ENCODE measurements at regions not wholly inside any gene's neighbourhood (a gene's known extent, or its start where the extent isn't known, plus 50 kb on each side); places are given as distances from the start of the nearest gene placed in this dataset.

DNA sequence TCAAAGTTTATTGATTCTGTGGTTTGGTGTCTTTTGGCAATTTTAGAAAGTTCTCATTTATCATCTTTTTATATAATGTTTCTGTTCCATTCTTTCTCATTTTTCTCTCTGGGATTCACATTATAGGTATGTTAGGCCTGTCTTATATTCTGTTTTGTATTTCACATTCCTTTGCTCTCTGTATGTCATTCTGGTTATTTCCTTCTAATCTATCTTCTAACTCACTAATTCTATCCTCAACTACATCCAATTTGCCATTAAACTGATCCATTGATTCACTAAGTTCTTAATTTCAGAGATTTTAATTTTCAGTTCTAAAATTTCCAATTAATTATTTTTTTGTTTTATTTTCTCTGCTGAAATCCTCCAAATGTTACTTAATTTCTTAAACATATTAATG lies 234.8 kb downstream of the FOXD2 start:
- no peak for DNase-seq

DNA sequence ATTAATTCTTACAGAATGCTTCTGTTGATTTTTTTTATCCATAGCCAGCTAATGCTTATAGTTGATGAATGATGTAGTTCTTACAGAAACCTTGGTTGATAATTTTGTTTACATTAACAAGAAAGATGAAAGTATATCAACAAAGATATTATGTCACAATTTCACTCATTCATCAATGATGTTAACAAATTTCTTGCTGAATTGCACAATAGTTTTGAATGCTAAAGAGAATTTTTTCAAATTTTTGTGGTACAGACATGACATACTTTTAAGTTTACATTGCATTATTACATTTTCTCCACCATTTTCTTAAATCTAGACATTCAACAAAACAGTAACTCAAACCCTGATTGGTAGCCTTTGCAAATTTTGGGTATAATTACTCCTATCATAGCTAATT lies 236.3 kb downstream of the FOXD2 start:
- no peak for DNase-seq

DNA sequence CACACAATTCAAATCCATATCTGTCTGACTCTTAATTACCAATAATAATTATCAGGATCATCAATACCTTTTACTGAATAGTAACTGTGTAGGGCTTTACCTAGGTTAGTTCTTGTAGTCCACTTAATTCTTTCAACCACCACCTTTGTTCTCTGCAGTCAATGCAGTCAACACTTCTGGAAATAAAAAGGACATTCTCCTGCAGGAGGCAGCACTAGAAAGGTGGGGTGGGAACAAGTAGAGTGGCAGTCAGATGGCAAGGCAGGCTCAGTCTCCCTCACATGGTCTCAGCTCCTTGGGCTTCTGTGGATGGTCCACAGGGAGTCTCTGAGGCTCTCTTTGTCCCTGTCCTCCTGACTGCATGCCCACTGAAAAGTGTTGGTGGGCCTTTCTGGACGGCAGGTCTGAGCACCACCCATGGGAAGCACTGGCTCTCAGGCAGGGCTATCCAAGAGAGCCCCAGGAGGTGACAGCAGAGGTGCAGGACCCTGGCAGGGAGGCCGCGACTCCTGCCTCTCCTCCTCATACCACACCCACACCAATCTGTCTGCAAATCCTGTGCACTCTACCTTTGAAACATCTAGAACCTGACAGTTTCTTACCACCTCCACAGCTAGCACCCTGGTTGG lies 237.3 kb downstream of the FOXD2 start:
- no peak for DNase-seq

DNA sequence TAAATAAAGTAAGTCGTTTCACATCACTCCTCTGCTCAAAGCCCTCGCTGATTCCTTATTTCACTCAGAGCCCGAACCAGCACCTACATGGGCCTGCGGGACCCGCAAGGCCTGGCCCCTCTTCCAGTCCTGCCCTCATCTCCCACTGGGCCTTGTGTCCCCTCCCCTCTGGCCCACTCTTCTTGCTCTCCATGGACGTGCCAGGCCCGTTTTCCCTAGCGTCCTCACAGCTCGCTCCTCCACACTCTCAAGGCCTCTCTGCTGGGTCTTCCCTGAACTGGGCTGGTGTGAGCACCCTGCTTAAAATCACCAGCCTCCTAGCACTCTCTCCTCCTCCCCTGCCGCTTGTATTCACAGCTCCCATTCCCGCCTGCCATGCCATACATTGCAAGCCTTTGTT lies 237.9 kb downstream of the FOXD2 start:
- no peak for DNase-seq

DNA sequence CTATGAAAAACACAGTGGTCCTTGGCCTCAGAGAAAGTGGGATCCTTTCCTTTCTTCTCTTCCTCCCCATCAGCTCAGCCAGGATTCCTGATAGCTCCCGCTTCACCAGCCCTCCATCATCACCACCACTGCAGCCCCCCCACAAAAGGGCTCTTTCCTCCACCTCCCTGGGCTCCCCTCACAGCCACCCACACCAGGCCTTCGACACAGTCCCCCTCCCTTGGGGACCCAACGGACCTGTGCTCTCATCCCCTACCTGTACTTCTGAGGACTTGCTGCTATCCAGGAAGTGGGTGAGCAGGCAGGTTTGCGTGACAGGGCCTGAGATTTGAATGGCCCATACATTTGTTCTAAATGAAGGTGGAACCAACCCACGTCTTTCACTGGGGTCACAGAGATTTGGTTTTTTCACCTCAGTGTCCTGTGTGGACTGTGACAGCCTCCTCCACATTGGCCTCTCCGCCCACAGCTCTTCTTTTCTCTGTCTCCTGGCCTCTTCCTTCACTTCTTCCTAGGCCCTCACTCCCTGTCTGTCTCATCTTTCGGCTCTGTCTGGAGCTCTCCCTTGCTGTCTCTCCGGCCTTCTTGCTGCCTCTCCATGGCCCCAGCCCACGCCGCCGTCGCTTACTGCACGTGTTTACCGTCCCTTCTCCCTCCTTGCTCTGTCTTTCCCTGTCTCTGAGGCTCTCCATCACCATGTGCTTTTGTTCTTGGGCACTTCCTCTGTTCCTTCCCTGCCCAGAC lies 238.6 kb downstream of the FOXD2 start:
- no peak for DNase-seq

DNA sequence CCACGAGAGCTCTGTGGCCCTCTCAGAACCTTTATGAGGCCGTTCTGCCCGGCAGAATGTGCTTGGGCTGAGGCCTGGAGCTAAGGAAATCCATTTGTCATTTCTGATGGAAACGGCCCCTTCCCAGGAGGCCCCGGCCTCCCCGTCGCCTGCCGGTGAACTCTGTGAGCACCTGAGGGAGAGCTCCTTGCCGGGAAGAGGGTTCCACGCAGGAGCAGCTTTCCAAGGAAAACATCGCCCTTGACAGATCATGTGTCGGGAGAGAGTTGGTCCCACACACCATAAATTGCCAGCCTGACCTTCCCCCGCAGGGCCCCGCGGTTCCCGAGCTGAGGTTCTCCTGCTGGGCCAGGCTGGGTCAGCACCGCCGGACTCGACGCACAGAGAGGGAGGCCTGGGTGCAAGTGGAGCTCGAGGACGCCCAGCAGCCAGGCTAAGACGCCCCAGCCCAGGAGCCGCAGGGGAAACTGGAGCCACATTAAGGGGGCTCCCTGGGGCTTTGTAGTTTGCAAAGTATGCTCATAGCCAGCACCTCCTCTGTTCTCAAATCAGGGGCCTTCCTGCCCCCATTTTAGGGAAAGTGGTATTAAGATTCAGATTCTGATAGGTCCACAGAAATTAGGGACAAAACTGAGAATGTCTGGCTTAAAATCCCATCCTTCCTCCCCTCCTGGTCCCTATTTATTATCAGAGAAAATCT lies 239.5 kb downstream of the FOXD2 start:
- DNase-seq = no peak

DNA sequence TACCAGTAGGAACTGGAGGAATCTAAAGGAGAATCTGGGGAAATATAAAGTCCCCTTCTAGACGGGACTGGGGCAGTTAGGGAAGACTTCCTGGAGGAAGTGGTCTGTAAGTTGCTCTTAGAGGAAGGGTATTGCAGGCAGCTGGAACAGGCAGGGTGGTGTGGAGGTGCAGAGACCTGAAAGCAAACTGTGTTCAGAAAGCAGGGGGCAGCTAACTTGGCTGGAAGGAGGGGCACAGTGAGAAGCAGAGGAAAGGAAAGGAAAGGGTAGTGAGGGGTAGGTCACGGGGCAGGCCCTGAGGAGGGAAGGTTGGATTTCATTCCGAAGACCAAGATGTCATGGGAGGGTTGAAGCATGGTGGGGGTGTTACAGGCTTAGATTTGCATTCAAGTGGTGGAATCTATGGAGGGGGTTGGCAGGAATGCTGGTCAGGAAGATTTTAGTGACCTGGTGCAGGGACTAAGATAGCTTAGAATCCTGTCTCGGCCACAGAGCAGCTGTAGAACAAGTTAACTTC lies 240.7 kb downstream of the FOXD2 start:
- DNase-seq = no peak

DNA sequence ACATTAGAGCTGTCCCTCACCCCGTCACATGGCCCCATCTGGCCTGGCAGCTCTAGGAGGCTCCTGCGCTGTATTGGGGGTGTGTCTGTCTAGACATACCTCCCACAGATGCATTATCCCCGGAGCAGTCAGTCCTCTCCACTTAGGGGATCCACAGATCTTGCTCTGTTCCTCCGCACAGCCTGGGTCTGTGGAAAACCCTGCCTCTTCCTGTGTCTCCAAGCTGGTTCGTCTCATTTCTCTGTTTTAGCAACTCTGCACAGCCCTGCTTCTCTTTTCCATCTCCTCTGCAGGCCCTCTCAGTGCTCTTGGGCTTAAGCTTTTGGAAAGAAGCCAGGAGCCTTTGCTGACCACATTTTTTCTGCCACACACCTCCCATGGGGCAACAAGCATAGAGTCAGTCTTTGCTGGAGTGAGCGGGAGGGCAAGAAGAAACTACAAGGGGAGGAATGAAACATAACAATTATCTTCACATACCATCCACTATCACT lies 241.5 kb downstream of the FOXD2 start:
- DNase-seq = no peak

DNA sequence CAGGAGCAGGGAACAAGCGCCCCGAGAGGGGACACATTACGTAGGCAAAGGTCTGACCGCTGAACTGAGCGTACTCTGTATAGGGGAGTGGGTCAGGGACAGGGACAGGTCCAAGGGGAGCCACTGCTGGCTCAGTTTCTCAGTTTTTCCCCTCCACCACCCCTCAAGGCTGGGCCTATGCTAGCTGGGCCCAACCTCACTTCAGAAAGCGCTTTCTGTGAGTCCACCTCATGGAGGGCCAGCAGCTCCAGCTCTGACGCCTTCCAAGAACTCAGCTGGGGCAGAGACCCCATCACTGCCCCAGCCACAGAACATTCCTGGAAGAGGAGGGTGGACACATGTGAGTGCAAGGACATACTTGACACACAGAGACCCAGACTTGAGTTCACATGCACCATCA lies 242.0 kb downstream of the FOXD2 start:
- DNase-seq = no peak

DNA sequence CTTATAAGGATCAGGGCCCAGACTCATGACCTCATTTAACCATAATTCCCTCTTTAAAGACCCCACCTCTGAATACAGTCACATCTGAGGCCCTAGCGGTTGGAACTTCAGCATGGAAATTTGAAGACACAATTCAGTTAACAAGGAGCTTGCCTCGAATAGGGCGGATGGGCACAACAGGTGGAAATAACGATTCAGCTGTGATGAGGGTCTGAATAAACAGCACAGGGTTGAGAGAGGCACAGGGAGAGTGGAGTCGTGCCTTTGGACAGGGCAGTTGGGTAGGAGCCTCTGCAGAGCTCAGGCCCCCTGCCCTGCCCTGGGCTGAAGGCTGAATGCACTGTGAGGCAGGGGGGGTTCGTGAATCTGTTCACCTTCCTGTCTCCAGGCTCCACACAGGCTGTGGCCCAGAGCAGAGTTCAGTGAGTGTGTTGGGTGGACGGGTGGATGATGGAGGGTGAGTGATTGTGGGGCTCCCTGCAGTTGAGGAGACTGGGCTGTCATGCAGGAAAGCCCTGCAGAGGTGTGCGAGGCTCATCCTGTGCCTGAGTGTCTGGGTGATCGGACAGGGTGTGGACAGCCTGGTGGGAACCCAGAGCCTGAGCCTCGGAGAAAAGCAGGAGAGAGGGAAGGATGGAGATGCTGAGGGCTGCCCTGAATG lies 243.1 kb downstream of the FOXD2 start:
- DNase-seq = no peak

DNA sequence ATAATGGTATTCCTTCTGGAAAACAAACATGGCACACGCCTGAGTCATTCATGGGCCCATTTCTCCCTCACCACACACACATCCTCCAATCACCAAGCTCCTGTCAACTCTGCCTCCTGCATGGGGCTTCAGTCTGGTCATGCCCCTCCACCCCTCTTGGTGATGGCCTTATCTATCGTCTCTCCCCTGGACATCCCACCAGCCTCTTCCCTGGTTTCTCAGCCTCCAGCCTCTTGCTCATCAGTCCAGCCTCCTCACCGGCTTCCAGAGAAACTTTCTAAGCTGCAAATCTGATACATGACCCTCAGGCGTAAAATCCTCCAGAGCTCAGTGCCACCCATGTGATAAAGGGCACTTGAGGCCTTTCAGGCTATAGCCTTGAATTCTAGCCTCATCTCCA lies 243.9 kb downstream of the FOXD2 start:
- no peak for DNase-seq

DNA sequence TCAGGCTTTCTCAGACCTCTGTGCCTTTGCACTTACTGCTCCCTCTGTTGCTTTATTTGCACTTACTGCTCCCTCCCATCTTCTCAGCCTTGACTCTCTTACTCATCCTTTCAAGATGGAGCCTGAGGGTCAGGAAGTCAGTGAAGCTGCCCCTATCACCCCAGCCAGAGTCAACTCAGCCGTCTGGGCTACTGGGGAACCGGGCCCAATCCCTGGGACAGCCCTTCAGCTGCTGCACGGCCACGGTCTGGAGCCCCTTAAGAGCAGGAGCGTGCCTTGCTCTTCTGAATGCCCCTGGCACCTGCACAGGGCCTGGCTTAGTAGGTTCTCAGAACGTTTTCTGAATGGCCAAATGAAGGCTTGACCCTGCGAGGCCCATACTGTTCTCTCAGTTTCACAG lies 244.4 kb downstream of the FOXD2 start:
- no peak for DNase-seq

DNA sequence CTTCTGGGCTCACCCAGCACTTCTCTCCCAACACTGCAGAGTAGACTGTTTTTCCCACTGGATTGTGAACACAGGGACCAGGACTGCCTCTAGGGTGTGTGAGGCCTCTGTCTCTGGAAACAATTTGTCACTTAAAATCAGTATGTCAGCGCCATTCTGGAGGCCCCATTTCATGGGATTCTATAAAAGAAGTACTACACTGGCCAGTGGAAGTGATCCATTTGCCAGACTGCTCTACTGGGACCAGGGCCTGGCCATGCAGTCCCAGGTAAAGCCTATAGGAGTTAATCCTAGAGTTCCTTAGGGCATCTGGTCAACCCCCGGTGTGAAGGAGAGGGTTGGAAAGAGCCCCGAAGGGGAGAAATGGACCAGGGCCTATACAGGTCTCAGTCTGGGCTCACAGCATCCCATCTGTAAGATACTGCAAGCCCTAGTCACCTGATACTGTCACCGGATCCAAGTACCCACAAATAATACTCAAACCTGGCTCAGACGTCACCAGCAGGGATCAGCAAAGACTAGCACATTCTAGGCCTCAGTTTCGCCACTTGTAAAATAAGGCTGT lies 245.0 kb downstream of the FOXD2 start:
- no peak for DNase-seq

DNA sequence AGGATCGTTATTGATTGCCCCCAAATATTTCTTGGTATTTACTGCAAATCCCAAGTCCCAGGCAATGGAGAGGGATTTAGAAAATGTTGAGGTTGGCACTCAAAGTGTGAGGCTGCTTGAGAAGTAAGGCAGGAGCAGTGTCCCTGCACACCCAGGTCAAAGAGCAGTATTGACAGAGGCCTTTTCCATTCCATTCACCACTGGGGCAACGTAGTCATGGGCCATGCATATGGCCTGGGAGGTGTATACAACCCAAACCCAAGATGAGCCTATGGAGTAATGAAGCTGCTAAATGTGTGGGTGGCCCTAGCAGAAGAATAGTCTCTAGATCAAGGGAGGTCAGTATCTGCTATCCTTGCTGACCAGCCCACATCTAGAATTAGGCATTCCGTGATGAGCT lies 245.6 kb downstream of the FOXD2 start:
- no peak for DNase-seq

DNA sequence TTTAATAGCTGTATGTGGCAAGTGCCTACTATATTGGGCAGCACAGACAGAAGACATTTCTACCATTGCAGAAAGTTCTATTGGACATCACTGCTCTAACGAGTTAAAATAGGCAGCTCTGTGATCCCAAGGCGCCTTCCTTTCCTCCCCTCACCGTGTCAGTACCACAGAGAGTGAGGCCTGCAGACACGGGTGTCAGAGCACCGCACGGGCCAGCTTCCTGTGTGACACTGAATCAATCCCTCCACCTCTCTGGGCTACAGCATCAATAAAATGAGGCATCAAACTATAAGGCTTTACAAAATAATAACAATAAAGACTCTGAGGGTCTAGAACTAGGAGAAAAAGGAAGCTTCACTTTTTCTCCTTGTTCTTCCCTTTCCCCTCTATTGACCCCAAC lies 246.7 kb downstream of the FOXD2 start:
- DNase-seq = no peak

DNA sequence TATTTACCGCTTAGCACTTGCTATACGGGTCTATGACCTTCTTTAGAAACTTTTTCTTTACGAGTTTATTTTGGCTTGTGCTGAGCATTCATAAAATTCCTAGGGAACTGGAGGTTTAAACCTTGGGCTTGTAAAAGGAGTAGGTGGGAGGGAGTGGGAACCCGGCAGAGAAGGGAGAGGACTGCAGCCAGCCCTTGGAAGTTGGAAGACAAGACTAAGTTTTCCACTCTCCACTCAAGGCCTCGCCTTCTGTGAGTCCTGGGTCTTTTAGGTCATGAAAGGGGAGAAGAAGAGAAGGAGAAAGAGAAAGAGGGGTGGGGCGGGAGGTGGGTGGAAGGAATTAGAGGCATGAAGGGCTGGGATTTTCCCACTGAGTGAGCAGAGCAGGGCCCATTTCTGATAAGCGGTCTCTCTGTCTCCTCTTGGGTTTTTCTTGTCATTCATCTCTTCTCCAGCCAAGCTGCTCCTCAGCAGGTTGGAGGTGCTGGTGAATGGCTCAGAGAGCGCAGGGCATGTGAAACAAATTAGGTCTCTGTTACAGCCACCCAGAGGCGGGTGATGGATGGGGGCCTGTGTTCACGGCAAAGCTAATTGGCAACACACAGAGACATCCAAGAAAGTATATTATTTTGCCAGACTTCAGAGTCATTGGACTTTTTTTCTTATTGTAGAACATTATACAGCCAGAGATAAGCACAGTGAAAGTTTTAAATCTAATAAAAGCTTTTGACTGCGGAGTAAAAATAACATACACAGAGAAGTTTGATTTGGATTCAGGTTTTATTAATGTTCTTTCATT lies 247.3 kb downstream of the FOXD2 start:
- no peak for DNase-seq

DNA sequence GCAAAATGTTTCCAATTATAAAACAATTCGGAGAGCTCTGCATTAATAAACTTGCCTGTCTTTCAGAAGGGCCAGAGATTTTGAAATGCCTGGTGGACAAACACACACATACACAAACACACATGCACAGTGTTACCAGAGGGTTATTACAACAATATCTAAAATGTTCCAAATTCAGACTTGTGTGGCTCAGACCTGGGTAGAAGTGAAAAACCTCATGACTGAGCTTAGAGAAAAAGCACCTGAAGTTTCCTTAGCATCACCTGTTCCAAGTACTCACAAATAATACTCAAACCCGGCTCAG lies 247.9 kb downstream of the FOXD2 start:
- no peak for DNase-seq

DNA sequence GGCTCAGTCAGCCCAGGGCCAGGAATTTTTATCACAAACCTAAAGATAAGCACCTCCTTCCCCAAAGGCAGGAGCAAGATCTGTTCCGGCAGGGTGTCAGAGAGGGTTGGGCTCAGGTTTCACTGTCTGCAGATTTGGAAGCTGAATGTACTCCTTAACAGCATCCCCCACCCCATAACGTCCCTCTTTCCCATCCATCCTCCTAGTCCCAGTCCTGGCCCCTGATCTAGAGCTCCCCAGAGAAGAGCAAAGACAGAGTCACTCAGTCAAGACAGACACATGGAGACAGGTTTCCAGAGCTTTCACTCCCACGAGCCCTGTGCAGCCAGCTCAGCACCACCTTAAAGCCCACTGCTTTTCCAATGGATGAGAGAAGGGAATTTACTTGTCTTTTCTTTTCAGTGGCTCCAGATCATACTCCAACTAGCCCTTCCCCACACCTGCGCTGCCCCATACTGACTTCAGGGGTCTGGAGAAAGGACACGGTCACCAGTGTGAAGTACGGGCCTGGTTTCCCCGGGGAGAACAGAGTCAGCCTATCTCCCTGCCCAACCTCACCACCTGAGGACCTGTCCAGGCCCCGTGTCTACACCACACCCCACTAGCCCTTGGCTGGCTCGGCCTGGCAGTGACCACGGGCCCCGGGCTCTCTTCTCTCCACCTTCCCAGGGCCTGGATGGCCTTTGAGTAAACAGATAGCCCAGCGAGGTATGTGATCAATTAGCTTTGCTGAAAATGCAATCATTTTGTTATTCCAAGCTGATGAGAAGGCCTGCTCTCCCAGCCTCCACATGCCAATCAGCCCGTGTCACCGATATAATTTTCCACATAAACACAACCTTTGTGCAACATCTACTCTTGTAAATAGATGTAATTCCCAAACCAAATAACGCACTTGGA lies 249.1 kb downstream of the FOXD2 start:
- no peak for DNase-seq

DNA sequence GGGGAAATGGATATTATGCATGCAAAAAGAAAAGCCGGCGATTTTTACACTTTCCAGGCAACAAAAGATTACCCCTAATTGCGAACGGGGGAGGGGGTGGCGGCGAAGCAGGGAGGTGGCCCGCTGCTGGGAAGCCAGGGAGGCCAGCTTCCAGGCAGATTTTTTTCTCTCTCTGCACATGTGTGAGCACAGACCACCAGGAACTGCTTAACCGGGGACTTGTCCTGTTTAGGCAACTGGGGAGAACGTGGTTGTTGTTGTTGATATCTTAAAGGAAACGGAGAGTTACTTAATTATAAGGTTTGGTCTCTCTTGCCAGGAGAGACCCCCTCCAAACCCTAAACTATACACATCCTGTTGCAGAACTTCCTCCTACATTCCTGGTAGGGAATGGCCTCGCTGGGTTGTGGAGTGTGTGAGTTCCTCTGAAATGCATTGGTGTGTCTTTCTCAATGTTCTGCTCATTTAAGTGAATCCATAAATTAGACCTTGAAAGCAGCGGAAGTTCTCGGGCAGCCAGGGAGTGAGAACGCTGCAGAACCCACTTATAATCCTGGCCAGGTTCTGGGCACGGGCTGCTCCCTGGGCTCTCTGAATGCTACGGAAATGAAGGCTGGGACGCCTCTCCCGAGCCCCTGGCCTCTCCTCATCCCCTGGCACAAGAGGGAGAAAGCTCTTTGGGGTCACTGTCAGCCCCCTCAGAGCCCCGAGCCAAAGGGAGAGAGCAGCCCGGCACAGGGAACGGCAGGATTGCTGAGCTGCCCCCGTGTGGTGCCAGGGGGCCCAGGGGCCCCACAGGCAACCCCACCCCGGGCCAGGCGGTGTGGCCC lies 250.0 kb downstream of the FOXD2 start:
- DNase-seq = no peak

Data from activated CD4-positive, alpha-beta T cell treated with anti-CD3 and anti-CD28 coated beads, Interleukin-2, Interleukin-6, amounts not matched to agents 100 ng/mL and 50 ng/mL, durations not matched to agents 16 hours and 8 hours (primary cell).